HG03460 (cell line): ENCODE measurements at regions not wholly inside any gene's neighbourhood (a gene's known extent, or its start where the extent isn't known, plus 50 kb on each side); places are given as distances from the start of the nearest gene placed in this dataset.

ENCODE experiments used
- ATAC-seq: cut with Tn5 transposase; IDR thresholded peaks from one replicate; pipeline ENCODE4 v1.9.1; 2021; ENCODE audit not compliant: unreplicated experiment

DNA sequence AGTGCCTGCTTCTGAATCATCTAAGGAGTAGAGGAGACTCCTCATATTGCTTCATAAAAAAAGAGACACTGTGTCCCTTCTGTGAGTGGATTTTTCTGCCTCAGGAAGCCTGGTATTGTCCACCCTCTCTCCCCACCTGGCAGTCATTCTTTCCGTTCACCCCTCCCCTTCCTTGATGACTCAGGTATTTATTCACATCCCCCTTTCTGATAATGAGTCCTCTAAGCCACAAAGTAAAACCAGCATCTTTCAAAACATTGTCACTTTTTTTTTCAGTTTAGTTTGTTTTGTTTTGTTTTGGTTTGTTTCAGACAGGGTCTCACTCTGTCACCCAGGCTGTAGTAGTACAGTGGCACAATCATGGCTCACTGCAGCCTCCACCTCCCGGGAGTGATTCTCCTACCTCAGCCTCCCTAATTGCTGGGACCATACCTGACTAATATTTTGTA lies 65.2 kb upstream of the UBE2E1 start:
- ATAC-seq = peak; percentile 82

- no peak for ATAC-seq
Observed at GRCh38 chr3:23741036-23741706, 64.6 kb upstream of the UBE2E1 start.

DNA sequence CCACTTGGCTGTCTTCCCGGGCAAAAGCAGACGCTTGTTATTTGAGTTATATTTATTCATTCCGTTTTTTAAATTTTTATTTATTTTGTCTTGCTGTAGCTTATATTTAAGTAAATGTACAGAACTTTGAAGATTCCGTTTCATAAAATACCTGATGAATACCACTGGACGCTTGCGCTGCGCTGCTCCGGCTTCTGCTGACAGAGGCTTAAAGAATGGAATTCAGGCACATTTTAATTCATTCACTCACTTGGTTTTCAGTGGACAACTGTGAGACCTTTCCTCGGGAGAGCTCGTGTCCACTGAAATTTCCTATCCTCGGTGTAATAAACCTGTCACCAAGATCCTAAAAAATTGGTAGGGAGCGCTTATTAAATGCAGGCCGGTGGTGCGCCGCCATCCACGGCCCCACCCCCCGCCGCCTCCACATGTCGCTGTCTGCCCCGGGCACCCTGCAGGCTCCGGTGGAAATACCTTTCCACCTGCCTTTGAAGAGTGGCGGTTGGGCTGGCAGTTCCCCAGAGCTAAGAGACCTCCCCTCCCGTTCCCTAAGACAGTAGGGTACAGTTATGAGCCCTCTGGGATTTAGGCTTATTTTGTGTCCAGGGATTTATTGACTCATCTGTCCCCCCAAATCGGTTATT lies 62.5 kb upstream of the UBE2E1 start:
- no peak for ATAC-seq

DNA sequence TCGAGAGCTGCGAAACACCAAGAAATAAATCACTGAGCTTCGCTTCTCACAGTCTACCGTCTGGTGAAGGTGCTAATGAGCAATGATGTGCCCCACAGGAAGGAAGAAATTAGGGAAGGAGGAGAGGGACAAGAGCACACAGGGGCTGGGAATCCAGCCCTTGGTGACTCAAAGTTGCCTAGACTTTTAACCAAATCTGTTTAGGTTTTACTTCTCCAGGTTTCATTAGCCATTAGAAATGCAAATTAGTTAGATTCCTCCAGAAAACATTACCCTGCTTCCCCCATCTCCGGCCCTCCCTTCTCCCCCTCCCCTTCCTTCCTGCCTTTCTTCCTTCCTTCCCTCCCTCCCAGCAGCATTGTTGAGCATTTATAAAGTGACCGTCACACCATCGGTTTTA lies 59.3 kb upstream of the UBE2E1 start:
- no peak for ATAC-seq

GRCh38 chr3:23747841-23748240 lies 57.9 kb upstream of the UBE2E1 start:
- no peak for ATAC-seq

DNA sequence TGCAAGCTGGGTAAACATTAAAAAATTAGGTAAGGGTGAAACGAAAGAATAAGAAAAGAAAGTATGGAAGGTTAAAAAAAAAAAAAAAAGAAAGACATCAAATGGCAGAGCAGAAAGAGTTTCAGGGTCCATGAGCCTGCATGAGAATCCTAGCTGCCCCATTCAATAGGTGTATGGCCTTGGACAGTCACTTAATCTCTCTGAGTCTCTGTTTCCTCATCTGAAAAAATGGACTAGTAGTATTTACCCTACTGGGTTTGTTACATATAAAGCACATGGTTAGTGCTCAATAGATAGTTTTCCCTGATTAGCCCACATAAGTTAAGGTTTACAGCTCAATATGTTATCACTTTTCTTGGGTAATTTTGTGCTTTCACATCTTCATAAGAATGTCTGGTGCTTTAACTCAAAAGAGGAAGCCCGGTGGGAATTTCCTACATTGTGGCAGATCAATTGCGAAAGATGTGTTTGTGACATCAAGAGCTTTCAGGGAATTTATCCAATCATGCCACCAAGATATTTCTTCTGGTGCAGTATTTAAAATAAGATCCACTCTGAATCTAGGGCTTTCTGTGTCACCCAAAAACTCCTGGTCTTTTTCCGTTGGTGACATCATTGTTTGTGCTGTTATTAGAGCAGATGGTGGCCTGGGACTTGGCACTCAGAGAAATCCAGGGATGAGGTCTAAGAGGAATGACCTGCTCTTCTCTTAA lies 57.2 kb upstream of the UBE2E1 start:
- ATAC-seq = no peak

DNA sequence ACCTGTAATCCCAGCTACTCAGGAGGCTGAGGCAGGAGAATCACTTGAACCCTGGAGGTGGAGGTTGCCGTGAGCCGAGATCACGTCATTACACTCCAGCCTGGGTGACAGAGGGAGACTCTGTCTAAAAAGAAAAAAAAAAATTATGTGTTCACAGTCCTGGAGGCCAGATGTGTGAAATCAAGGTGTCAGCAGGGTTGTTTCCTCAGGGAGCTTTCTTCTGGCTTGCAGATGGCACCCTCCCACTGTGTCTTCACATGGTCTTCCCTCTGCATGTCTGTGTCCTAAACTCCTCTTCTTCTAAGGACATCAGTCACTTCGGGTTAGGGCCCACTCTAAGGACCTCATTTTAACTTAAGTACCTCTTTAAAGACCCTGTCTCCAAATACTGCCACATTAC lies 56.1 kb upstream of the UBE2E1 start:
- no peak for ATAC-seq

DNA sequence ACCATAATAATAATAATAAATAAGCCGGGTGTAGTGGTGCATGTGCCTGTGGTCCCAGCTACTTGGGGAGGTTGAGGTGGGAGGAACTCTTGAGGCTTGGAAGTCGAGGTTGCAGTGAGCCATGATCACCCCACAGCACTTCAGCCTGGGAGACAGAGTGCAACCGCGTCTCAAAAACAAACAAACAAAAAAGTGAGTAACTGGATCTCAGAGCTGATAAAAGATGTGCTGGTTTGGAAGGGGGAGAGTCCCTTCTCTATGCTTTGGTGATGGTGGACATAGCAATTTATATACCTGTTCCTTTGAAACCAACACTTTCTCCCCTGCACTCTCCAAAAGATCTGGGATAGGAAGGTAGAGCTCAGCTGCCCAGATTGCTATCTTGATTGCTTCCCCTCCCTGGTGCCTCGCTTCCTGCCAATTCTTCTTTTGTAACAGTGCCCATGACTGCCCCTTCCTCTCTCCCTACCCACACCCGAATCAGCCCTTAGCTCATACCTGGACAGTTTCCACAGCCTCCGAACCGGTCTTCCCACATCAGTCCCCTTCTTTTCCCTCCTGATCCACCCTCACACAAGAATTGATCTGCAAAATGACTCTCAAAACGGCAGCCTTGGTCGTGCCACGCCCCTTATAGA lies 55.1 kb upstream of the UBE2E1 start:
- no peak for ATAC-seq

- ATAC-seq = no peak
Observed at GRCh38 chr3:23751212-23751723, 54.5 kb upstream of the UBE2E1 start.

DNA sequence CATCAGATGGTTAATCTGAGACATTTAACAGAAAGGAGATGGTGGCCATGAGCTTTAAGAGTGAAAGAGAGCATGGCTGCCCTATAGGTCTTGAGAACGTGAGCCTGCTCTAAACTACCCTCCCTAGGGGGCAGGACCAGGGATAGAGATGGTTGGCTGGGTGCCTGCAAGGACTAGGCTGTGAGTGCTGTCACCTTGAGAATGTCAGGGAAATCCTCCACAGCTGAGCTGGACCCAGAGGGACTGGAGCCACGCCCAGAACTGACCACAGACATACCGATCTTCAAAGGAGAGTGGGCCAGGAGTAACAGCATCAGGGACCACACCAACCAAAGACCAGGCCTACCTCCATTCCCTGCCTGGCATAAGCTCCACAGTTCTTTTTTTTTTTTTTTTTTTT lies 53.6 kb upstream of the UBE2E1 start:
- no peak for ATAC-seq

DNA sequence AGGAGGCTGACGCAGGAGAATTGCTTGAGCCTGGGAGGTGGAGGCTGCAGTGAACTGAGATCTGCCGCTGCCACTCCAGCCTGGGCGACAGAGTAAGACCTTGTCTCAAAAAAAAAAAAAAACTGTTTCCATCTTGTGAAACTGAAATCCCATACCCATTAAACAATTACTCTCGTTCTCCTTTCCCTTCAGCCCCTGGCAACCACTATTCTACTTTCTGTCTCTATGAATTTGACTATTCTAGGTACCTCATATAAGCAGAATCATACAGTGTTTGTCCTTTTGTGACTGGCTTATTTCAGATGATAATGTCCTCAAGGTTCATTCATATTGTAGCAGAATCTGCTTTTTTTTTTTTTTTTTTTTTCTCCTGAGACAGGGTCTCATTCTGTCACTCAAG lies 51.5 kb upstream of the UBE2E1 start:
- no peak for ATAC-seq
